ENCODE measurements at regions not wholly inside any gene's neighbourhood (a gene's known extent, or its start where the extent isn't known, plus 50 kb on each side); places are given as distances from the start of the nearest gene placed in this dataset.

DNA sequence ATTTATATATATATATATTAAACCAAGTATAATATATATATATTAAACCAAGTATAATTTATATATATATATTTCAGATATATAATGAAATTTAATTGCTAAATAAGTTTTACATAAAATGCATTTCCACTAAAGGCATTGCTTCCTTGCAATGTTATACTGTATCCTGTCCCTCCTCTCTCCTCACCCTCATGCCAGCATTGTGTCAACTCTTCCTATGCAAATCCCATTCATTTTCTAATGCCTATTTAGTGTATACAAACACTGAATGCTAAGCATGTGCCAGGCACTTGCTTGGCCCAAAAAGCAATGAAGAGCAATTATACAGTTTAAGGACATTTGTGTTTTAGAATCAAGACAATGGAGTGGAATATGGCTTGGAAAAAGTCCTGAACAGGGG lies 71.7 kb upstream of the PRMT6 start:
- no peak overlapping the region for H3K4me3 ChIP-seq (ENCODE audit: low read depth, poor library complexity, severe bottlenecking)
- no peak for TF ChIP-seq POLR2A (IDR thresholded peaks at IDR 0.05)
- TF ChIP-seq, protein P1, sequence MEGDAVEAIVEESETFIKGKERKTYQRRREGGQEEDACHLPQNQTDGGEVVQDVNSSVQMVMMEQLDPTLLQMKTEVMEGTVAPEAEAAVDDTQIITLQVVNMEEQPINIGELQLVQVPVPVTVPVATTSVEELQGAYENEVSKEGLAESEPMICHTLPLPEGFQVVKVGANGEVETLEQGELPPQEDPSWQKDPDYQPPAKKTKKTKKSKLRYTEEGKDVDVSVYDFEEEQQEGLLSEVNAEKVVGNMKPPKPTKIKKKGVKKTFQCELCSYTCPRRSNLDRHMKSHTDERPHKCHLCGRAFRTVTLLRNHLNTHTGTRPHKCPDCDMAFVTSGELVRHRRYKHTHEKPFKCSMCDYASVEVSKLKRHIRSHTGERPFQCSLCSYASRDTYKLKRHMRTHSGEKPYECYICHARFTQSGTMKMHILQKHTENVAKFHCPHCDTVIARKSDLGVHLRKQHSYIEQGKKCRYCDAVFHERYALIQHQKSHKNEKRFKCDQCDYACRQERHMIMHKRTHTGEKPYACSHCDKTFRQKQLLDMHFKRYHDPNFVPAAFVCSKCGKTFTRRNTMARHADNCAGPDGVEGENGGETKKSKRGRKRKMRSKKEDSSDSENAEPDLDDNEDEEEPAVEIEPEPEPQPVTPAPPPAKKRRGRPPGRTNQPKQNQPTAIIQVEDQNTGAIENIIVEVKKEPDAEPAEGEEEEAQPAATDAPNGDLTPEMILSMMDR (IDR thresholded peaks at IDR 0.05): no peak
- no peak for DNase-seq (ENCODE audit: low spot score in 2 of 2)
- intact Hi-C loops (cut with DNase I; ENCODE audit: low total_unique reads): no loop called here

DNA sequence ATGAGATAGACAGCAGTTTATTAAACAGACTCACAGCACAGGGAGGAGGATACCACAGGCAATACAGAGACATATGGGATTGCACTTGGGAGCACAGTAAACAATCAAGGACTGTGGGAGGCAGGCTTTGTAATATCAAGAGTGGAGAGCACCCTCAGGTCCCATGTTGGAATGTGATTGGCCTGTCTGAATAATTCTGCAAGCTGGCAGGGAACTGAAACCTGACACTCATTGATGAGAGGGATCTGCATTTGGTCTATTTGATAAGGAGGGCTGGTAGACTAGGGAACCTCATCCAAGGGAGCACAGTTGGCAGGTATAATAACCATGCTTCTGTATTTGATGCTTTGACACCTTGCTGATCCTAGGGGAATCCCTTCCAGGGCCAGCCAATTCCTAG lies 69.9 kb upstream of the PRMT6 start:
- intact Hi-C loops (cut with DNase I; ENCODE audit: low total_unique reads): no loop called here
- no peak overlapping the region for H3K4me3 ChIP-seq (ENCODE audit: low read depth, poor library complexity, severe bottlenecking)
- TF ChIP-seq, protein P1 (IDR thresholded peaks at IDR 0.05): no peak
- no peak for TF ChIP-seq POLR2A (IDR thresholded peaks at IDR 0.05)
- DNase-seq (ENCODE audit: low spot score in 2 of 2): no peak

DNA sequence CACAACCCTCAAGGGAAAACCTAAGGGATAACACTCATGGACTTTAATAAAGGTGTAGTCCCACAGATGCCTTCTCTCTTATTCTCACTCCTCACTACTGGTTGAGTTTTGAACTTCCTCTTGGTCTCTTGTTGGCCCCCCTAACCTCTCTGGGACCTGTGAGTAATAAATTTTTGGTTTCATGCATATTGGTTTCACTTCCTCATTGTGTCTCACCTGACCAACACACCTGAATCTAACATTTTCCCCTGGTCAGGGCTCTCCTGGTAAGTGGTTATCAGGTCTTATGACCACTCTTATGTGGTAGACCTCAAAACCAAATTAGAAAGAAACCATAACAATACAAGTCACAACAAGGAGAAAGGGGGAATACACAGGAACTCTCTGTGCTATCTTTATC lies 60.5 kb upstream of the PRMT6 start:
- TF ChIP-seq POLR2A (IDR thresholded peaks at IDR 0.05): no peak
- TF ChIP-seq, protein P1 (IDR thresholded peaks at IDR 0.05): no peak
- no peak overlapping the region for H3K4me3 ChIP-seq (ENCODE audit: low read depth, poor library complexity, severe bottlenecking)
- DNase-seq (ENCODE audit: low spot score in 2 of 2): no peak
- intact Hi-C loops (cut with DNase I; ENCODE audit: low total_unique reads): no loop called here

DNA sequence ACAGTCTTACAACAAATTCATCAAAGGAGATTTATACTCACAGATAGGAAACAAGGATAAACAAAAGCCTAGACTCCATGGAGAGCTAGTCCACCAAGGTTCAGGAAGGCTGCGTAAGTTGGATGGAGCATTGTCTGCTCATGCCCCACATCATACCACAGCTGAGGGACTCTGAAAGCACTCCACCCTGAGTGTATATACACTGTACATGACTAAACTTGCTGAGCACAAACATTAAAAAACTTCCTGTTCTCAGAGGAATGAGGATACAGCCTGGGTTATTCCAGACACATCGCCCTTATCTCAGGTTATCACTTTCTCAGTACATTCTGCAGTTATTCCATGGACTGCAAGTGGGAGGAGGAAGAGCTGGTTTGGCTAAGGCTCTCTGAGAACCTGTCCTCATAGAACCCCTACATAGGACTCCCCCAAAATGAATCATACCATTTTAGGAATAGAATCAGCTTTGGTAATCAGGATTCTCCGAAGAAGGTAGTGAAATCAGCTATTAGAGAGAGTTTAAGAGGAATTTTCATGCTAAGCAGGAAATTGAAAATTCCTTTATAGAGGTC lies 58.0 kb upstream of the PRMT6 start:
- TF ChIP-seq, protein P1 (IDR thresholded peaks at IDR 0.05): no peak
- no peak for TF ChIP-seq POLR2A (IDR thresholded peaks at IDR 0.05)
- no peak overlapping the region for H3K4me3 ChIP-seq (ENCODE audit: low read depth, poor library complexity, severe bottlenecking)
- peak in 1 of 2 donors; percentile 28 for DNase-seq (ENCODE audit: low spot score in 2 of 2)
- WGBS, 2 donors: 42 to 50% methylated on average over 3 of the region's 3 CpGs
- intact Hi-C loops (cut with DNase I; ENCODE audit: low total_unique reads): no loop called here

DNA sequence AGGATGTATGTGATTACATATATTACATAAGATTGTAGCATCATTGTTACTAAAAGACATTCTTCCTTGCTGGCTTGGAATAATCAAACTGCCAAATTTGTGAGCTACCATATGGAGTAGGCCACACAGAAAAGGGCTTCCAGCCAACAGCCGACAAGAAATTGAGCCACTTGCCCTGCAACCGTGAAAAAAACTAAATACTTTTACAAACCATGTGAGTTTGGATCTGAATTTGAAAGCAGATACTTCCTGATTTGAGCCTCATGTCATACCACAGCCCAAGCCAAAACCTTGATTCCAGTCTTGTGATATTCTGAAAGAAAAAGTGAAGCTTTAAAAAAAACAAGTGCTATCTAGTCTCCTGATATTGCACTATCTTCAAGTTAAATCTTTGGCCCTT lies 55.6 kb upstream of the PRMT6 start:
- no peak overlapping the region for H3K4me3 ChIP-seq (ENCODE audit: low read depth, poor library complexity, severe bottlenecking)
- intact Hi-C loops (cut with DNase I; ENCODE audit: low total_unique reads): no loop called here
- 25 to 29% methylated on average over 2 of the region's 2 CpGs for WGBS, 2 donors
- TF ChIP-seq, protein P1 (IDR thresholded peaks at IDR 0.05): no peak
- no peak for DNase-seq (ENCODE audit: low spot score in 2 of 2)

DNA sequence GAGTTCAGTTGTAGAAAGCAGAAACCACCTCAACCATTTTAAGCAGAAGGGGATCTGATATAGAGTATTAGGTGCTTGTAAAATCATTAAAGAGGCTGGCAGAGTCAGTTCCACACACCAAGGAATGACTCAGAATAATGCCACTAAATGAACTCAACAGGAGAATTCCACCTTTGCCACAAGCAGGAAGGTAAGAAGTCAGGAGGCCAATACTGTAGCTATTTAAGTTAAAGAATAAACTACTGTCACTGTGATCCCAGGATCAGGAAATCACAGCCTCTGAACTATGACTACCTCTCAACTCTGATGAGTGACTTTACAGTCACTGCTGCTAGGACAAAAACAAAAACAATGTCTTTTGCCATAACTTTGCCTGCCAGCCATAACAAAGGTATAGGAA lies 52.5 kb upstream of the PRMT6 start:
- intact Hi-C loops (cut with DNase I; ENCODE audit: low total_unique reads): no loop called here
- no peak for TF ChIP-seq POLR2A (IDR thresholded peaks at IDR 0.05)
- TF ChIP-seq, protein P1 (IDR thresholded peaks at IDR 0.05): no peak
- DNase-seq (ENCODE audit: low spot score in 2 of 2): no peak

More for the DNA sequence above, 52.5 kb upstream of the PRMT6 start:
- H3K4me3 ChIP-seq (ENCODE audit: low read depth, poor library complexity, severe bottlenecking): no peak overlapping the region
